Right cardiac atrium (tissue), 5 donors: ENCODE measurements at regions not wholly inside any gene's neighbourhood (a gene's known extent, or its start where the extent isn't known, plus 50 kb on each side); places are given as distances from the start of the nearest gene placed in this dataset.

Experiments
- ATAC-seq, 2 donors: fragments of 200-7000 bp; cut with Tn5 transposase; one replicate each; pipeline versions ENCODE4 v1.8.0 to v1.9.1; 2020; ENCODE audit warnings: moderate library complexity in 2 of 2, mild to moderate bottlenecking in 1 of 2
- DNase-seq, 3 donors: peaks; one replicate each; pipeline ENCODE4 v3.0.0-alpha.2; 2020
- H3K27ac ChIP-seq: one replicate; pipeline ENCODE4 v1.5.1; 2013; ENCODE audit warnings: mild to moderate bottlenecking, low read length, control low read depth, moderate library complexity
- H3K27me3 ChIP-seq: one replicate; pipeline ENCODE4 v1.6.1; 2013; ENCODE audit not compliant: control insufficient read depth, insufficient read depth
- H3K4me1 ChIP-seq: one replicate; pipeline ENCODE4 v1.6.1; 2013; ENCODE audit warnings: low read length; ENCODE audit not compliant: control insufficient read depth, insufficient read depth
- H3K4me3 ChIP-seq: one replicate; pipeline ENCODE4 v1.5.1; 2013; ENCODE audit warnings: low read length, control low read depth
- H3K9me3 ChIP-seq: one replicate; pipeline ENCODE4 v1.6.1; 2013; ENCODE audit warnings: low read length; ENCODE audit not compliant: control insufficient read depth
- WGBS: extraction: QIAGEN DNeasy Blood & Tissue Kit; methylation state at CpG from one replicate; pipeline ENCODE4 v1.1.7; 2013; 5-methylcytosine and 5-hydroxymethylcytosine counted together
- intact Hi-C, 4 donors: fragments of 100-400 bp; cut with DNase I; formaldehyde crosslinking; loops; one replicate each; pipeline versions ENCODE4 v1.11.0 to v1.14.0; 2022 to 2023
- donor health status: healthy with polysubstance abuse.
- donor health status: DM: no; HTN: yes; CAD: no.
- donor health status: DM: no; HTN: no; CAD: no.
- donor health status: DM: no; HTN: yes; CAD: no; lungs with severe emphysema.
- donor health status: DM: yes; HTN: yes; CAD: no.

DNA sequence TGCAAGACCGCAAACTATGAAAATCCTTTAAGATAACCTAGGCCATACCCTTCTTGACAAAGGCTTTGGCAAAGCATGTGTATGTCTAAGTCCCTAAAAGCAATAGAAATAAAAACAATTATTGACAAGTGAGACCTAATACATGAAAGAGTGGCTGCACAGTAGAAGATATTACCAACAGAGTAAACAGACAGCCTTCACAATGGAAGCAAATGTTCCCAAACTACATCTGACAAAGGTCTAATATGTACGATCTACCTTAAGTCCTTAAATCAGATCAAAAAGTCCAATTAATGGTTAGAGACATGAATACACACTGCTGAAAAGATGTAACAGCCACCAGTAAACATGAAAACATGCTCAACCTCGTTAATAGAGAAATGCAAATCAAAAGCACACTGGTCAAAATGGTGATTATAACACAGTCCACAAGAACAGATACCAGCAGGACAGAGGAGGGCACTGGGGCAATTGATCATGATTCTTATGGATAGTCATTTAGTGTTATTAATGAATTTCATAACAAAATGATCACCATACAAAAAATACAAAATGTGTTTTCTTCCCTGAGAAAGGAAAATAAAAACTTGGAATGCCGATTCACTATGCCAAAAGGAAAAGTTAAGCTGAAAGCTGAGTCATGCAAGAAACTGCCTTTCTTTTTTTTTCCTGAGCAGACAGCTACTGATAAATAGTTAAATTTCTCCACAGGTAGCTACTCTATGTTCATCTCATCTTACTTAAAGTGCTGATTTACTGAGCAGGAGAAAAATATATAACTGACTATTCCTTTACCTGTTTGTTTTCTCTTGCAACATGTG is 102.6 kb upstream of the VPREB1 start:
- Histone ChIP-seq H3K27me3 (no peaks in the 10 kb centered on the region), H3K27ac (no peak overlapping the region), H3K9me3 (no peaks in the 10 kb centered on the region), H3K4me3 (no peak overlapping the region), H3K4me1 (no peaks in the 10 kb centered on the region)
- WGBS: 71% methylated on average over 4 of the region's 4 CpGs
- ATAC-seq (no peak), DNase-seq (no peak)
- intact Hi-C loops: no loop called here

DNA sequence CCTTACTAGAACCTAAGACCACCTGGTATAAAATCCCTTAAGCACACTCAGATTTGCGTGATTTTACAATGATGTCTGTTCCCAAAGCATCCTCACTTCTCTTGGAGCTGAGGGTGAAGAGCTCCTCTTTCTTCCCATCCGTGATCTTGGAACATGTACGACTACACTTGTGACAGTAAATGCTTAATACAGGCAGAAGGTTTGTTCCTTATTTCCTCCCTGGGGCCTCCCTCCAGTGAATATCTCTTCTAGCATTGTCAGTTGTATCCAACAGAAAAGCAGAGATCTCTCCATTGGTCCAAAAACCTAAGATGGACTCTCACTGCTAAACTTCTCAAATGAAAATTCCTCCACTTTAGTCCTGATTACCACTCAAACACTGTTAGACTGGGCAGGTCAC is 103.6 kb upstream of the VPREB1 start:
- H3K4me1 ChIP-seq: no peaks in the 10 kb centered on the region
- no peak for ATAC-seq
- H3K9me3 ChIP-seq: no peaks in the 10 kb centered on the region
- intact Hi-C loops: no loop called here
- H3K27me3 ChIP-seq: no peaks in the 10 kb centered on the region
- no peak overlapping the region for H3K27ac ChIP-seq
- DNase-seq: no peak
- 84% methylated on average over 3 of the region's 3 CpGs for WGBS
- H3K4me3 ChIP-seq: no peak overlapping the region

DNA sequence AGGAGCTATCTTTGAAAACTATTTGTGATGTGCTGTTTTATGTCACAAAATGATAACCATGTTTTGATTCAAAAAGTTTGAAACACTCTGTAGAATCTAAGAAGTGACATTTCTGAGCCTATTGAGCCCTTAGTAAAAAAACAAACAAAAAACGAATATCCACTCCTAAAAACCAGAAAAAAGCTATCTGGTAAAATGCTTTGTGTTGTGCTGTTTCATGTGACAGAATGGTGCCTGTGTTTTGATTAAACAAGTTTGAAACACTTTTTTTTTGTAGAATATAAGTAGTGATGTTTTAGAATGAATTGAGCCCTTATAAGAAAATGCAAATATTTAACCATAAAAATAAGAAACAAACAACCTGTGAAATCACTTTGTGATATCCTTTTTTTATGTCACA is 105.2 kb upstream of the VPREB1 start:
- DNase-seq: no peak
- intact Hi-C loops: no loop called here
- 49% methylated on average over 1 of the region's 1 CpG for WGBS
- no peaks in the 10 kb centered on the region for H3K27me3 ChIP-seq
- ATAC-seq: no peak
- no peak overlapping the region for H3K27ac ChIP-seq
- H3K4me1 ChIP-seq: no peaks in the 10 kb centered on the region
- H3K9me3 ChIP-seq: no peaks in the 10 kb centered on the region
- no peak overlapping the region for H3K4me3 ChIP-seq

DNA sequence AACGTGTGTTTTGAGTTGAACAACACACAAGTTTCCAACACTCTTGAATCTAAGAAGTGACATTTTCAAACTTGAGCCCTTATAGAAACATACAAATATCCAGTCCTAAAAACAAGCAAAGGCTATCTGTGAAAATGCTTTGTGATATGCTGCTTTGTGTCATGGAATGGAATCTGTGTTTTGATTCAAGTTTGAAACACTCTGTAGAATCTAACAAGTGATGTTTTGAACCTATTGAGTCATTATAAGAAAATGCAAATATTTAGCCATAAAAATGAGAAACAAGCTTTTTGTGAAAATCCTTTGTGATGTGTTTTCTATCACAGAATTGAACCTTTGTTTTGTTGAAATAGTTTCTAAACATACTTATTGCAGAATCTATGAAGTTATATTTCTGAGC is 105.7 kb upstream of the VPREB1 start:
- intact Hi-C loops: no loop called here
- Histone ChIP-seq H3K27ac (no peak overlapping the region), H3K27me3 (no peaks in the 10 kb centered on the region), H3K4me3 (no peak overlapping the region), H3K9me3 (no peaks in the 10 kb centered on the region), H3K4me1 (no peaks in the 10 kb centered on the region)
- DNase-seq: no peak
- ATAC-seq: no peak
- 47% methylated on average over 1 of the region's 1 CpG for WGBS

DNA sequence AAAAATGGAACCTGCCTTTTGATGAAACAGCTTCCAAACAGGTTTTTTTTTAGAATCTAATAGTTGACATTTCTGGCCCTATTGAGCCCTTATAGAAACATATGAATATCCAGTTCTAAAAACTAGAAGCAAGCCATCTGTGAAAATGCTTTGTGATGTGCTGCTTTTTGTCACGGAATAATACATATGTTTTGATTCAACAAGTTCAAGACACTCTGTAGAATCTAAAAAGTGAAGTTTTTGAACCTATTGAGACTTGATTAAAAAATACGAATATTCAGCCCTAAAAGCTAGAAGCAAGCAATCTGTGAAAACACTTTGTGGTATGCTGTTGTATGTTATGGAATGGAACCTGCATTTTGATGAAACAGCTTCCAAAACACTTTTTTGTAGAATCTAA is 106.7 kb upstream of the VPREB1 start:
- no peak for ATAC-seq
- intact Hi-C loops: no loop called here
- no peaks in the 10 kb centered on the region for H3K27me3 ChIP-seq
- no peak for DNase-seq
- H3K4me1 ChIP-seq: no peaks in the 10 kb centered on the region
- no peaks in the 10 kb centered on the region for H3K9me3 ChIP-seq
- no peak overlapping the region for H3K27ac ChIP-seq
- 90% methylated on average over 2 of the region's 2 CpGs for WGBS
- H3K4me3 ChIP-seq: no peak overlapping the region

DNA sequence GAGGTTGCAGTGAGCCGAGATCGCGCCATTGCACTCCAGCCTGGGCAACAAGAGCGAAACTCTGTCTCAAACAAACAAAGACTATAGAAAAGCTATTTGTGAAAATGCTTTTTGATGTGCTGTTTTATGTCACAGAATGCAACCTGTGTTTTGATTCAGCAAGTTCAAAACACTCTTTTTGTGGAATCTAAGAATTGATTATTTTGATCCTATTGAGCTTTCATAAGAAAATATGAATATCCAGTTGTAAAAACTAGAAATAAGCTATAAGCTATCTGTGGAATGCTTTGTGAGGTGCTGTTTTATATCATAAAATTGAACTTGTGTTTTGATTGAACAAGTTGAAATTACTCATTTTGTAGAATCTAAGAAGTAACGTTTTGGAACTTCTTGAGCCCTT is 110.7 kb upstream of the VPREB1 start:
- ATAC-seq (no peak), DNase-seq (no peak)
- Histone ChIP-seq H3K27me3 (peaks cover 2% of the 10 kb centered on the region), H3K27ac (no peak overlapping the region), H3K9me3 (no peaks in the 10 kb centered on the region), H3K4me3 (no peak overlapping the region), H3K4me1 (no peaks in the 10 kb centered on the region)
- intact Hi-C loops: no loop called here
- WGBS: 89% methylated on average over 5 of the region's 5 CpGs

DNA sequence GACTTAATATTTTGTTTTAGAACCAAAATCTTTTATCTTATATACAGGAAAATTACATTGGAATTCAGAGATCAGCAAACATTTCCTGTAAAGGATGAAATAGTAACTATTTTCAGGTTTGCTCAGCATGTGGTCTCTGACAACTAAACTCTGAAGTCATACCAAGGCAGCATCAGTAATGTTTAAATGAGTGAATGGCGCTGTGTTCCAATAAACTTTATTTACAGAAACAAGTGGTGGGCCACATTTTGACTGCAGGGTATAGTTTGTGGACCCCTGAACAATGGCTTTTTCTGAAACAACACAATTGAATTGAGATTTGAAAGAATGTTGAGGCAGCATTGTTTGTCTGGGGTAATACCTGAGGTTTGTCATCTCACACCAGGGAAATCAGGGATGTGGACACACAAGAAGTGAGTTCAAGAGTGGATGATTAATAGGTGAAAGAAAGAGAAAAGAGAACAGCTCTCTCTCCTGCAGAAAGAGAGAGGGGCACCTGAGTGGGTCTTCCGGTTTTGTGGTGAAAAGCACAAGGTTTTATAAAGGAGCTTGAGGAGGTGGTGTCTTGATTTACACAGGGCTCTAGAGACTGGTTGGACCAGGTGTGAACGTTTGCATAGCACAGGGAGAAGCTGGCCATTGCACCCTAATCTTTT is 113.5 kb upstream of the VPREB1 start:
- H3K4me1 ChIP-seq: no peaks in the 10 kb centered on the region
- H3K27ac ChIP-seq: no peak overlapping the region
- intact Hi-C loops: no loop called here
- no peak overlapping the region for H3K4me3 ChIP-seq
- H3K9me3 ChIP-seq: no peaks in the 10 kb centered on the region
- no peak for DNase-seq
- 82% methylated on average over 3 of the region's 3 CpGs for WGBS
- no peak for ATAC-seq
- peaks cover 2% of the 10 kb centered on the region for H3K27me3 ChIP-seq

DNA sequence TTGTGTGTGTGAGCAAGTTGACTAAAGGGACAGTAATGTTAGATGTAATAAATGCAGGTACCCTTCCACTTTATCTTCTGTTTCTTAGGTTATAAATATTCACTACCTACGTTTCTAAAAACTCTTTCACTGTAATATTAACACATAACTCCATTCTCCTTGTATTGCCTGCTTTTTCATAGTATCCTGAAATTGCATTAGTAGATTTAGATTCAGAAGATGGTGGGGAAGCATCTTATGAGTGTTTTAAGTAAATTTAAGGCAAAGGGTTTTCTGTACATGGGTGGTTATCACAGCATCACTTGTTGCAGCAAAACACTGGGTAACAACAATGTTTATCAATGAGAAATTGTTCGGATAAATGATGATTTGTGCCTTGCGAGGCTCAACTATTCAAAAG is 115.2 kb upstream of the VPREB1 start:
- no peak for ATAC-seq
- DNase-seq: no peak
- H3K9me3 ChIP-seq: no peaks in the 10 kb centered on the region
- H3K4me1 ChIP-seq: no peaks in the 10 kb centered on the region
- WGBS: 67% methylated on average over 3 of the region's 3 CpGs
- H3K27ac ChIP-seq: no peak overlapping the region
- intact Hi-C loops: no loop called here
- H3K27me3 ChIP-seq: peaks cover 2% of the 10 kb centered on the region
- H3K4me3 ChIP-seq: no peak overlapping the region

DNA sequence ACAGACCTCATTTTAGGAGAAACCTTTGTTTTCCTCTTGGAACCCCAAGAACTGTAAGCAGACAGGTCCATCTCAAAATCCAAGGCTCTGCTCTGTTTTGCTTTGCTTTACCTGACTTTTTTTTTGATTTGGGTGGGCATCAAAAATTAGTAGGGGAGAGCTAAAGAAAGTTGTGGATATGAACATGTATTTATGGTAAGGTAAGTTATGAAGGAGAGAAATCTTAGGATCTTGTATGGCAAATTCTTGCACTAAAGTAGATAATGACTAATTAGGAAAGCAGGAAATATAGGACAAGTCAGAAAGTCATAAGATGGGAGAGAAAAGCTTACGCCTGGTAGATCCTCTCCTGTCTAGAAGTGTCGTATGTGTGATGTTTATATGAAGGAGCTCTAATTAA is 116.1 kb upstream of the VPREB1 start:
- Histone ChIP-seq H3K27me3 (peaks cover 2% of the 10 kb centered on the region), H3K4me1 (no peaks in the 10 kb centered on the region), H3K4me3 (no peak overlapping the region), H3K9me3 (no peaks in the 10 kb centered on the region), H3K27ac (no peak overlapping the region)
- WGBS: 89% methylated on average over 2 of the region's 2 CpGs
- intact Hi-C loops: no loop called here
- ATAC-seq: no peak
- no peak for DNase-seq

DNA sequence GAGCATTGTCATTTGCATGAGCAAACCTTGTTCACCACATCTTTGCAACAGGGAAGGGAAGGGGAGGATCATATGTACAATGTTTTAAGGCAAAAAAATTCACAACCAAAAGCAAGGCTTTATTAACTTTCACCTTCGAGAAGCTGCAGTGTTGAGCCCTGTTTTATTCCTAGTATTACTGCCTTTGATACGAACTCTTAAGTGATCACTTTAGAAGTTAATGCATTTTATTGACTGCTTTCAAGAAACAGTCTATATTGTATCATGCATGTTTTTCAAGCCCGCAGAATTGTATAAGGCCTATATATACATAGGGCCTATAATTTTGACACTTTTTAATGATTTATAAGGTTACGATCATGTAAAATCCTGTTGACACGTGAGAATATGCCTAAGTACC is 117.5 kb upstream of the VPREB1 start:
- Histone ChIP-seq H3K9me3 (no peaks in the 10 kb centered on the region), H3K4me1 (no peaks in the 10 kb centered on the region), H3K27me3 (peaks cover 2% of the 10 kb centered on the region), H3K27ac (no peak overlapping the region), H3K4me3 (no peak overlapping the region)
- no peak for ATAC-seq
- intact Hi-C loops: no loop called here
- 87% methylated on average over 5 of the region's 5 CpGs for WGBS
- no peak for DNase-seq

DNA sequence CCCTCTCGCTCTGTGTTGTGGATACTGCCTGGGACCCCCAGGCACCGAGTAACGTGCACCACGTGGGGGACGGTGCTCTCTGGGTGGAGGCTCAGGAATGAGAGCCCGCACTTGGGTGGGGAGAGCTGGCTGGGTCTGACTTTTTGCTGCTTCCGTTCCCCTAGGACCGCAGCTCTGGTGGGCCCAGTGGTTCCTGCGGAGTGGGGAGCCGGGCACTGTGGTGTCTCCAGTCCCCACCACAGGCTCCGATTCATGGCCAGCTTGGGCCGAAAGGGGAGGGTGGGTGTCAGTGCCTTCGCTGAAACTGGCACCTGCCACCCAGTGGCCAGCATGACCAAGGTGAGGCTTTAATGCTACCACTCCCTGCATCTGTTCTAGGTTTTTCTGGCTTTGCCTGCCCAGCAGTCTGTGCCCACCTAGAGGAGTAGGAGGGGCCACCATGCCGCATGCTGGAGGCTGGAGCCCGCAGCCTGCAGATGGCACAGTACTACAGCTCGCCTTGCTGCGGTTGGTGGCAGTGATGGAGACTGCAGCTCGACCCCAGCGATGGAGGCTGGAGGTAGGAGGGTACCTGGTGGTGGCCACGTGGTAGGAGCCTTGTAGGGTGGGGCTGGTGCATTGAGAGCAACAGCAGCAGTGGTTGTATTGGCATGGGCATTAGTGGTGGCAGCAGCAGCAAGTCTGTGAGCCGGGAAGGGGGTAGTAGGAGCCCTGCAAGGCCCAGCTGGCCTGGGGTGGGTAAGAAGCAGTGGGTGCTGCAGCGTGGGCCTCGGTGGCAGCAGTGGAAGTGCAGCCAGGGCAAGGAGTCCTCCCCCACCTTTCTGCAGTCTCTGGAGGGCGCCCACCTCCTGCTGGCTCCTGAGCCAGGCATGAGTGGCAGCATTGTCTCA is 118.8 kb upstream of the VPREB1 start:
- ATAC-seq (no peak), DNase-seq (no peak)
- no peaks in the 10 kb centered on the region for H3K4me1 ChIP-seq
- 82% methylated on average over 24 of the region's 24 CpGs for WGBS
- H3K4me3 ChIP-seq: no peak overlapping the region
- H3K27ac ChIP-seq: no peak overlapping the region
- intact Hi-C loops: no loop called here
- H3K9me3 ChIP-seq: no peaks in the 10 kb centered on the region
- H3K27me3 ChIP-seq: no peaks in the 10 kb centered on the region
